ENCODE measurements at regions not wholly inside any gene's neighbourhood (a gene's known extent, or its start where the extent isn't known, plus 50 kb on each side); places are given as distances from the start of the nearest gene placed in this dataset.

DNA sequence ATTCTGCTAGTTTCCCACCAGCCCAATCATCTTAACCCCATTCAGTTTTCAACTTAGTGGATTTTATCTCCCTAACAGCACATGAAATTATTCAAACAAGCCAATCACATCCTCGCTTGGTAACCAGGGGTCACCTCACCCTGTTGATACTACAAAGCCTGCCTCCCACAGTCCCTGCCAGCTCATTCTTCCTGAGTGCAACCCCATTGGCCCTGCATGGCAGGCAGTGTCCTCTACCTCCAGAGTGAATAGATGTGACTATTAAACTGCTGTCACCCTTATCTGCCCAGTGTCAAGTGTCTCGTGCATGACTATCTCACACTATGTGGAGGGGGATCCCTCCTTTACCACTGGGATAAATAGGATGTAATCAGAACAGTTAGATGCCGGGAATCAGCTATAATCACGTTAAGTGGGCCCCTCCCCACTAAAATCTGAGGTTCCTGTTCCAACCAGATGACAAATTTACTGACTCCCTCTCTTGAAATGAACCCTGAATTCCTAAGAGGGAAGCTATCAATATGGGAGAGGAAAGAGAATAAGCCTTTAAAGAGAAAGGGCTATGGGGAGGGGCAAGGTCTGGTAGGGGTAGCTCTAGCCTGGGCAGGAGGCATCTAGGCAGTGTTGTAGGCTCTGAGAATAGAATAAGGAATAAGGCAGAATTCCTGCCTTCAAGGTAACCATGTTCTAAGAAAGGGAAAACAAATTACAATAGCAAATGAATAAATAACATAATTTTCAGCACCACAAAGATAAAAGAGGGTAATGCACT lies 155.9 kb downstream of the SLC30A10 start:
- H3K9me3 ChIP-seq (ENCODE audit: control insufficient read depth, insufficient read depth, low read depth, low read length), result no peaks in the 10 kb centered on the region
- H3K9ac ChIP-seq (ENCODE audit: low read length), result no peak overlapping the region
- no peaks in the 10 kb centered on the region for H3K36me3 ChIP-seq (ENCODE audit: control insufficient read depth, insufficient read depth, low read length)
- no peaks in the 10 kb centered on the region for H3K4me1 ChIP-seq (ENCODE audit: control insufficient read depth, insufficient read depth, low read length)
- no peaks in the 10 kb centered on the region for H3K27me3 ChIP-seq (ENCODE audit: control insufficient read depth, insufficient read depth, low read length)
- no peak overlapping the region for H3K27ac ChIP-seq (ENCODE audit: low read depth, low read length)
- H3K4me3 ChIP-seq (ENCODE audit: low read depth, low read length), result no peak overlapping the region

DNA sequence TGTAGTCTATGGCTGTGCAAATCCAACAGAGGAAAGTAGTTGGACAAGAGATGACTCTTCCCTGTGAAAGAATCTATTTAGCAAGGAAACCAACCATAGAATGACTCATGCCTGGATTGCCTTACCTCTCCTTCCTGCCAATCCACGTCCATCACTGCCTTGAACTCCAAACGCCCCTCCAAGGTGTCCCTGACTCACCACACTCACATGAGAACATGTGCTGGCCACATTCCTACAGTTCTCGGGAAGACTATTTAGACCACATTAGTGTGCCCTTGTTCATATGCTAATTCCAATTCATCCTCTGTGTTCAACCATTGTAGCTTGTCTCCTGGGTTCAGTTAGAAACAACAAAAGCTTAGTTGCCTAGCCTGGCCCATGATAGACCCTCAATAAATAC lies 157.3 kb downstream of the SLC30A10 start:
- no peaks in the 10 kb centered on the region for H3K36me3 ChIP-seq (ENCODE audit: control insufficient read depth, insufficient read depth, low read length)
- no peaks in the 10 kb centered on the region for H3K4me1 ChIP-seq (ENCODE audit: control insufficient read depth, insufficient read depth, low read length)
- no peaks in the 10 kb centered on the region for H3K27me3 ChIP-seq (ENCODE audit: control insufficient read depth, insufficient read depth, low read length)
- H3K9ac ChIP-seq (ENCODE audit: low read length), result no peak overlapping the region
- no peak overlapping the region for H3K27ac ChIP-seq (ENCODE audit: low read depth, low read length)
- no peak overlapping the region for H3K4me3 ChIP-seq (ENCODE audit: low read depth, low read length)
- H3K9me3 ChIP-seq (ENCODE audit: control insufficient read depth, insufficient read depth, low read depth, low read length), result no peaks in the 10 kb centered on the region

DNA sequence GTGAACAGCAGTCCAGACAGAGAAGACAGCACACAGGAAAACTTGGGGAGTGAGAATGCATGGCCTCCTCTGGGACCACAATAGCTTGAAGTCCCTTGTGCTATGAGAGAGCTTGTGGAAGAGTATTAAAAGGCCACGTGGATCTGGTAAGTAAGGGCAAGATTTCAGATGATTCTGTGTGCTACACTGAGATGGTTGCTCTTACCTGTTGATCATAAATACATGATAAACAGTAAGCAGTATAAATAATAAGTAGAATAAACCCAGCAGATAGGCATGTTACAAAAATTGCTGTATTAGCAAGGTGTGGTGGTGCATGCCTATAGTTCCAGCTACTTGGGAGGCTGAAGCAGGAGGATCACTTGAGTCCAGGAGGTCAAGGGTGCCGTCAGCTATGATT lies 150.4 kb upstream of the ZC3H11B start:
- no peak overlapping the region for H3K27ac ChIP-seq (ENCODE audit: low read depth, low read length)
- no peaks in the 10 kb centered on the region for H3K4me1 ChIP-seq (ENCODE audit: control insufficient read depth, insufficient read depth, low read length)
- H3K9me3 ChIP-seq (ENCODE audit: control insufficient read depth, insufficient read depth, low read depth, low read length), result no peaks in the 10 kb centered on the region
- H3K36me3 ChIP-seq (ENCODE audit: control insufficient read depth, insufficient read depth, low read length), result no peaks in the 10 kb centered on the region
- no peaks in the 10 kb centered on the region for H3K27me3 ChIP-seq (ENCODE audit: control insufficient read depth, insufficient read depth, low read length)
- H3K9ac ChIP-seq (ENCODE audit: low read length), result no peak overlapping the region
- no peak overlapping the region for H3K4me3 ChIP-seq (ENCODE audit: low read depth, low read length)

DNA sequence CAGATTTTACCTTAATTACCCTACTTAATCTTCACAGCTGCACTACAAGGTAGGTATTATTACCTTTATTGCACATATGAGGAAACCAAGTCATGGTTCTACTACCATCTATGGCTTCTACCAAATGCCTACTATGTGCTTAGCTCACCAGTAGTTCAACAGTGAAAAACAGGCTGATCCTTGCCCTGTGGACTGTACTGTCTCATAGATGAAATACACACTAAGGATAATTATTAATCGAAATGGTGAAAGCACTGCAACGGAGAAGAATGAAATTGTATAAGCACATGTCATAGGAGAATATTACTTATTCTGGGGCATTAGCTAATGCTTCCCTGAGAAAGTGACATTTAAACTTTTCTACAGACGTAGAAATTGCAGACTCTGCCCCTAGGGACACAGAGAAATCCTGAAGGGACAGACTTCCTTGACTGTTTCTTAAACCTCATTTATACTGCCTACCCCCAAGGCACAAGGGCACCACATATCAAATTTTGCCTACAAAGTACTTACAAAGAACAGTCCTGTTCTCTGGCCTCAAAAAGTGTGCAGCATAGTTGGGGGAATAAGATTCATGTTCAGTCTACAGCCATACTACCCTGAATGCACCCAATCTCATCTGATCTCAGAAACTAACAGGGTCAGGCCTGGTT lies 148.4 kb upstream of the ZC3H11B start:
- H3K9me3 ChIP-seq (ENCODE audit: control insufficient read depth, insufficient read depth, low read depth, low read length), result no peaks in the 10 kb centered on the region
- no peak overlapping the region for H3K4me3 ChIP-seq (ENCODE audit: low read depth, low read length)
- H3K27ac ChIP-seq (ENCODE audit: low read depth, low read length), result no peak overlapping the region
- no peak overlapping the region for H3K9ac ChIP-seq (ENCODE audit: low read length)
- H3K4me1 ChIP-seq (ENCODE audit: control insufficient read depth, insufficient read depth, low read length), result no peaks in the 10 kb centered on the region; the same call in 1 of the 2 replicates
- no peaks in the 10 kb centered on the region for H3K27me3 ChIP-seq (ENCODE audit: control insufficient read depth, insufficient read depth, low read length)
- H3K36me3 ChIP-seq (ENCODE audit: control insufficient read depth, insufficient read depth, low read length), result no peaks in the 10 kb centered on the region

DNA sequence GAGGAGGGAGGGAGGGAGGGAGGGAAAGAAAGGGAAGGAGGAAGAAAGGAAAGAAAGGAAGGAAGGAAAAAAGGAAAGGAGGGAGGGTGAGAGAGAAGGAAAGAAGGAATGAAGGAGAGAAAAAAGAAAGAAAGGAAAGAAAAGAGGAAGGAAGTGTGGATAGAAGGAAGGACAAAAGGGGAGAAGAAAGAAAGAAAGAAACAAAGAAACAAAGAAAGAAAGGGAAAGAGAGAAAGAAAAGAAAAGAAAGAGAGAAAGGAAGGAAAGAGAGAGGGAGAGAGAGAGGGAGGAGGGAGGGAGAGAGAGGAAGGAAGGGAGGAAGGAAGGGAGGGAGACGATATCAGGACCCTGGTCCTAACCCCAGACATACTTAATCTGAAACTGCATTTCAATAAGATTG lies 146.2 kb upstream of the ZC3H11B start:
- H3K4me3 ChIP-seq (ENCODE audit: low read depth, low read length), result no peak overlapping the region
- H3K9ac ChIP-seq (ENCODE audit: low read length), result no peak overlapping the region
- no peaks in the 10 kb centered on the region; the same call in 1 of the 2 replicates for H3K4me1 ChIP-seq (ENCODE audit: control insufficient read depth, insufficient read depth, low read length)
- H3K27me3 ChIP-seq (ENCODE audit: control insufficient read depth, insufficient read depth, low read length), result no peaks in the 10 kb centered on the region
- H3K9me3 ChIP-seq (ENCODE audit: control insufficient read depth, insufficient read depth, low read depth, low read length), result no peaks in the 10 kb centered on the region
- H3K36me3 ChIP-seq (ENCODE audit: control insufficient read depth, insufficient read depth, low read length), result no peaks in the 10 kb centered on the region
- no peak overlapping the region for H3K27ac ChIP-seq (ENCODE audit: low read depth, low read length)

DNA sequence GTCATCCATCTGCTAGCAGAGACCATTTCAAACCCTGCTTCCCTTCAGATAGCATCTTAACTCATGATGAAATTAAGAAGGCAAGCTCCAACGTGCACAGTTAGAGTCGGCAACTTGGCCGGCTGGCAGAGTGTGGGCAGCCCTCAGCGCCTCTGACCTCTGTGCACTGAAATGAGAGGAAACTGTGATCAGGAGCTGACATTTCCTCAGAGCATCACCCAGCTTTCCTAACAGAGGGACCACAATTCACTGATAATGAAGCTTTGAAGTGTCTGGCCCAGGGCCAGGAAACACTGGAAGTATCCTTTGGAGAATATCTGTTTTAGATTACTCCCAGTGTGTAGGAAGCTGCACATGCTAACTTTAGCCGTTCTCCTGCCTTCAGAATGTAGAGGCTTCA lies 145.0 kb upstream of the ZC3H11B start:
- Histone ChIP-seq H3K4me3 (ENCODE audit: low read depth, low read length) (no peak overlapping the region), H3K36me3 (ENCODE audit: control insufficient read depth, insufficient read depth, low read length) (no peaks in the 10 kb centered on the region), H3K27ac (ENCODE audit: low read depth, low read length) (no peak overlapping the region), H3K9ac (ENCODE audit: low read length) (no peak overlapping the region), H3K9me3 (ENCODE audit: control insufficient read depth, insufficient read depth, low read depth, low read length) (no peaks in the 10 kb centered on the region), H3K4me1 (ENCODE audit: control insufficient read depth, insufficient read depth, low read length) (no peaks in the 10 kb centered on the region; the same call in 1 of the 2 replicates), H3K27me3 (ENCODE audit: control insufficient read depth, insufficient read depth, low read length) (no peaks in the 10 kb centered on the region)

DNA sequence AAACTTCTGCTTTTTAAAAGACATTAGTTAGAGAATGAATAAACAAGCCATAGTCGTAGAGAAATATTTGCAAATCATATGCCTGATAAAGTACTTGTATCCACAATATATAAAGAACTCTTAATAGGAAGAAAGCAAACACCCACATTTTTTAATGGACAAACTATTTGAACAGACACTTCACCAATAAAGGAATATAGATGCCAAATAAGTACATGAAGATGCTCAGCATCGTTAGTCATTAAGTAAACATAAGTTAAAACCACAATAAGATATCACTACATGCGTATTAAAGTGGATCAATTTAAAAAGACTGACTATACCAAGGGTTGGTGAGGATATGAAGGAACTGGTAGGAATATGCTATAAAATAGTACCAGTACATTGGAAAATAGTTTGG lies 142.3 kb upstream of the ZC3H11B start:
- H3K4me1 ChIP-seq (ENCODE audit: control insufficient read depth, insufficient read depth, low read length), result no peaks in the 10 kb centered on the region; the same call in 1 of the 2 replicates
- H3K9me3 ChIP-seq (ENCODE audit: control insufficient read depth, insufficient read depth, low read depth, low read length), result no peaks in the 10 kb centered on the region
- H3K27ac ChIP-seq (ENCODE audit: low read depth, low read length), result no peak overlapping the region
- no peak overlapping the region for H3K9ac ChIP-seq (ENCODE audit: low read length)
- H3K27me3 ChIP-seq (ENCODE audit: control insufficient read depth, insufficient read depth, low read length), result no peaks in the 10 kb centered on the region
- H3K4me3 ChIP-seq (ENCODE audit: low read depth, low read length), result no peak overlapping the region
- no peaks in the 10 kb centered on the region for H3K36me3 ChIP-seq (ENCODE audit: control insufficient read depth, insufficient read depth, low read length)

DNA sequence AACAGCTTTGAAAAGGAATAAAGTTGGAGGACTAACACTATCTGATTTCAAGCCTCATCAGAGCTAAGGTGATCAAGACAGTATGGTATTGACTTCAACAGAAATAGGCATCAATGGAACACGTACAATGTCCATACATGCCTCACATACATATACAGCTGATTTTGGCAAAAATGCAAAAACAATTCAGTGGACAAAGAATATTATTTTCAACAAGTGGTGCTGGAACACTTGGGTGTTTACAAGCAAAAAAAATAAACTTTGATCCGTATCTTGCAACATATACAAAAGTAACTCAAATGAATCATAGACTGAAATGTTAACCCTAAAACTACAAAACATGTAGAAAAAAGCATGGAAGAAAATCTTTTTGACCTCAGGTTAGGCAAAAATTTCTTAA lies 141.9 kb upstream of the ZC3H11B start:
- no peak overlapping the region for H3K27ac ChIP-seq (ENCODE audit: low read depth, low read length)
- H3K9me3 ChIP-seq (ENCODE audit: control insufficient read depth, insufficient read depth, low read depth, low read length), result no peaks in the 10 kb centered on the region

DNA sequence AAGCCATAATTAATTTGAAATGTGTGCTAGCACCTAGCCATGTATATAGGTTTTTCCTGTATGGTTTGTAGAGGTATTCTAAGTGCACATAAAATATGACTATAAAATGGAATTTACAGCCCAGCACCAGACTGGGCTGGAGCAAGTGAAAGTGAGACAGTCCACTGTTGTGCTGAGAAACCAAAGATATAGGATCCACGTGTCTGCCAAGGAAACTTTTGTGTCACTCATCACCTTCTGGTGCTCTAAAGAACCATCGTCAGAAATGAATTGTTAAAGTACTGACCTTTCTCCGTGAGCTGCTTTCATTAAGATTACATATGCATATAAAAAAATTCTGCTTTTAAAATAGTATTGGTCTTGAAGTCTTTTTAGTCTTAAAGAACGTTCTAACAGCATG lies 141.0 kb upstream of the ZC3H11B start:
- Histone ChIP-seq H3K4me1 (ENCODE audit: control insufficient read depth, insufficient read depth, low read length) (no peaks in the 10 kb centered on the region; the same call in 1 of the 2 replicates), H3K9ac (ENCODE audit: low read length) (no peak overlapping the region), H3K27ac (ENCODE audit: low read depth, low read length) (no peak overlapping the region), H3K4me3 (ENCODE audit: low read depth, low read length) (no peak overlapping the region), H3K9me3 (ENCODE audit: control insufficient read depth, insufficient read depth, low read depth, low read length) (no peaks in the 10 kb centered on the region), H3K27me3 (ENCODE audit: control insufficient read depth, insufficient read depth, low read length) (no peaks in the 10 kb centered on the region), H3K36me3 (ENCODE audit: control insufficient read depth, insufficient read depth, low read length) (no peaks in the 10 kb centered on the region)

More for the DNA sequence above, 141.9 kb upstream of the ZC3H11B start:
- no peaks in the 10 kb centered on the region for H3K36me3 ChIP-seq (ENCODE audit: control insufficient read depth, insufficient read depth, low read length)
- no peaks in the 10 kb centered on the region for H3K27me3 ChIP-seq (ENCODE audit: control insufficient read depth, insufficient read depth, low read length)
- no peaks in the 10 kb centered on the region; the same call in 1 of the 2 replicates for H3K4me1 ChIP-seq (ENCODE audit: control insufficient read depth, insufficient read depth, low read length)
- no peak overlapping the region for H3K4me3 ChIP-seq (ENCODE audit: low read depth, low read length)
- H3K9ac ChIP-seq (ENCODE audit: low read length), result no peak overlapping the region

DNA sequence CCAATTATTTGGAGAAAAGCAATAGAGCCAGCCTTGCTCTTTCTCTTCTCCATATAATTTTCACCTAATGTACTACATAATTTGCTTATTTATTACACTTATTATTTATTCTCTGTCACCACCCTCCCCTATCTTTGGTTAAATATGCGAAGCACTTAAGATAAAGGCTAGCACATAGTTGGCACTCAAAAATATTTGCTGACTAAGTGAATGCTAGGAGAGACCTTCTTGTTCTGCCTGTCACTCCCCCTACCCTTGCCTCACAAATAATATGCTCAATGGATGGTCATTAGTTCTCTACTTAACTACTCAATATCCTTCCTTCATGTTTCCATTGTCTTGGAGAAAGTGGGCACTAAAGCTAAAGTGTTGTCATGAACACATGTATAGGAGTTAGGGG lies 139.7 kb upstream of the ZC3H11B start:
- no peak overlapping the region for H3K9ac ChIP-seq (ENCODE audit: low read length)
- no peak overlapping the region for H3K4me3 ChIP-seq (ENCODE audit: low read depth, low read length)
- H3K36me3 ChIP-seq (ENCODE audit: control insufficient read depth, insufficient read depth, low read length), result no peaks in the 10 kb centered on the region
- H3K27me3 ChIP-seq (ENCODE audit: control insufficient read depth, insufficient read depth, low read length), result no peaks in the 10 kb centered on the region
- H3K4me1 ChIP-seq (ENCODE audit: control insufficient read depth, insufficient read depth, low read length), result no peaks in the 10 kb centered on the region; the same call in 1 of the 2 replicates
- H3K27ac ChIP-seq (ENCODE audit: low read depth, low read length), result no peak overlapping the region
- no peaks in the 10 kb centered on the region for H3K9me3 ChIP-seq (ENCODE audit: control insufficient read depth, insufficient read depth, low read depth, low read length)

DNA sequence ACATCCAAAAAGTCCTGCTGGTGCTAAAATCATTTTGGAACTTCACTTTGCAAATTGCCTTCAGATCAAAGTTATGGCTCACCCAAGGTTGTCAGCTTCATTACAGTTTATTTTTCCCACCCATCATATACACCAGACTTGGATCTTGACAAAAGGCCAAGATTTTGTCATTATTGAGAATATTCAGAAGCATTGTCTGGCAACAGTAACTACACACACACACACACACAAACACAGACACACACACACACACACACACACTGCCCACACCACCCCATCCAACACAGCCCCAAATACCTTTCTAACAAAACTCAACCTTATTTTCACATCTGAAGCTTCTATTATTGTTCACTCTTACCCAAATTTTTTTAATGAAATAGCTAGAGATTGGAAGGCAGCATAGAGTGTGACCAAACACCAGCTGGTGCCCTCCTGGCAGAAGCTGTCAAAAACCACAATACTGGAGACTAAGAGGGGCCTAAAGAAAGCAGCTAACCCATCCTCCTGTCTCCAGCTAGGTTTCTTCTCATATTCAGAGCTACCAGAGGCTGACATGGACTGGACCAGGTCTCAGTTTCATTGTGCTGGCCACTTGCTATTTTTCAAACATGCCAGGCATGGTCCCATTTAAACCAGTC lies 139.1 kb upstream of the ZC3H11B start:
- Histone ChIP-seq H3K27me3 (ENCODE audit: control insufficient read depth, insufficient read depth, low read length) (no peaks in the 10 kb centered on the region), H3K4me3 (ENCODE audit: low read depth, low read length) (no peak overlapping the region), H3K36me3 (ENCODE audit: control insufficient read depth, insufficient read depth, low read length) (no peaks in the 10 kb centered on the region), H3K4me1 (ENCODE audit: control insufficient read depth, insufficient read depth, low read length) (no peaks in the 10 kb centered on the region; the same call in 1 of the 2 replicates), H3K9me3 (ENCODE audit: control insufficient read depth, insufficient read depth, low read depth, low read length) (no peaks in the 10 kb centered on the region), H3K9ac (ENCODE audit: low read length) (no peak overlapping the region), H3K27ac (ENCODE audit: low read depth, low read length) (no peak overlapping the region)
